ENCODE measurements at regions not wholly inside any gene's neighbourhood (a gene's known extent, or its start where the extent isn't known, plus 50 kb on each side); places are given as distances from the start of the nearest gene placed in this dataset.
A peak's percentile ranks its signal among the peaks of the same experiment; 100 is the strongest.
"Not testable (repeated sequence)": the region's sequence is repeated elsewhere in the genome, so short reads cannot be mapped to it uniquely, and the experiment has no call there.

GRCh38 chr3:10707400-10708215, 108.4 kb upstream of the SLC6A11 start:
- no peak for DNase-seq

- no peak for DNase-seq
Measured at GRCh38 chr3:10708216-10708893, 107.7 kb upstream of the SLC6A11 start.

- DNase-seq = no peak
Measured at GRCh38 chr3:10709110-10709781, 106.8 kb upstream of the SLC6A11 start.

- DNase-seq = no peak
Measured at GRCh38 chr3:10712121-10712520, 103.9 kb upstream of the SLC6A11 start.

GRCh38 chr3:10713656-10714055, 102.4 kb upstream of the SLC6A11 start:
- DNase-seq = no peak

- no peak for DNase-seq
Measured at GRCh38 chr3:10715886-10716285, 100.1 kb upstream of the SLC6A11 start.

GRCh38 chr3:10716964-10717363, 99.1 kb upstream of the SLC6A11 start:
- no peak for DNase-seq

- DNase-seq = no peak
Measured at GRCh38 chr3:10717756-10718155, 98.3 kb upstream of the SLC6A11 start.

GRCh38 chr3:10721101-10721500, 94.9 kb upstream of the SLC6A11 start:
- no peak for DNase-seq

GRCh38 chr3:10722911-10723310, 93.1 kb upstream of the SLC6A11 start:
- DNase-seq = no peak

GRCh38 chr3:10723991-10724390, 92.0 kb upstream of the SLC6A11 start:
- no peak for DNase-seq

GRCh38 chr3:10725067-10725466, 91.0 kb upstream of the SLC6A11 start:
- DNase-seq = no peak

GRCh38 chr3:10725846-10726245, 90.2 kb upstream of the SLC6A11 start:
- no peak for DNase-seq

GRCh38 chr3:10726787-10727186, 89.2 kb upstream of the SLC6A11 start:
- no peak for DNase-seq

- no peak for DNase-seq
Measured at GRCh38 chr3:10729439-10729838, 86.6 kb upstream of the SLC6A11 start.

GRCh38 chr3:10732292-10732691, 83.7 kb upstream of the SLC6A11 start:
- no peak for DNase-seq

GRCh38 chr3:10733297-10733696, 82.7 kb upstream of the SLC6A11 start:
- no peak for DNase-seq

- DNase-seq = not testable (repeated sequence)
Measured at GRCh38 chr3:10736444-10736843, 79.6 kb upstream of the SLC6A11 start.

- DNase-seq = no peak
Measured at GRCh38 chr3:10737785-10738184, 78.2 kb upstream of the SLC6A11 start.

GRCh38 chr3:10738688-10739372, 77.2 kb upstream of the SLC6A11 start:
- peak; percentile 73 for DNase-seq

GRCh38 chr3:10740954-10741353, 75.1 kb upstream of the SLC6A11 start:
- no peak for DNase-seq

- no peak for DNase-seq
Measured at GRCh38 chr3:10741891-10742671, 73.9 kb upstream of the SLC6A11 start.

Data from activated CD4-positive, alpha-beta T cell treated with anti-CD3 and anti-CD28 coated beads, Interleukin-2, amount 50 U/mL, for 16 hours (primary cell).